Body of pancreas (tissue), 4 donors: ENCODE measurements at regions not wholly inside any gene's neighbourhood (a gene's known extent, or its start where the extent isn't known, plus 50 kb on each side); places are given as distances from the start of the nearest gene placed in this dataset.
"Not testable (repeated sequence)": the region's sequence is repeated elsewhere in the genome, so short reads cannot be mapped to it uniquely, and the experiment has no call there.

Experiments used
- ATAC-seq: fragments of 150-250 bp; one replicate; pipeline ENCODE4 v1.9.1; 2016
- DNase-seq, 4 donors: peaks; one replicate each; pipeline ENCODE4 v3.0.0-alpha.2; 2019
- H3K27ac ChIP-seq, 4 donors: fragments of 200-600 bp; sonication (generic); 1 replicate in 3 of 4; 2 replicates in 1 of 4; pipeline versions ENCODE4 v1.5.1 to v1.6.1; 2016 to 2019; ENCODE audit warnings: mild to moderate bottlenecking in 1 of 4, mixed read lengths in 1 of 4, moderate library complexity in 1 of 4
- H3K27me3 ChIP-seq, 2 donors: fragments of 200-600 bp; sonication (generic); one replicate each; pipeline ENCODE4 v1.6.0; 2016; ENCODE audit warnings: mild to moderate bottlenecking in 1 of 2
- H3K36me3 ChIP-seq, 2 donors: fragments of 200-600 bp; sonication (generic); replicated peaks in 1 of 2; 2 replicates each; pipeline ENCODE4 v1.5.1; 2016; ENCODE audit warnings: low read depth in 2 of 2; ENCODE audit not compliant: insufficient read depth in 1 of 2
- H3K4me1 ChIP-seq: fragments of 200-600 bp; sonication (generic); one replicate; pipeline ENCODE4 v1.6.0; 2016
- H3K4me3 ChIP-seq, 2 donors: fragments of 200-600 bp; sonication (generic); 1 replicate in 1 of 2; 2 replicates in 1 of 2; pipeline ENCODE4 v1.5.1; 2016 to 2019
- H3K9me3 ChIP-seq, 3 donors: fragments of 200-600 bp; sonication (generic); 1 replicate in 2 of 3; 2 replicates in 1 of 3; pipeline ENCODE4 v1.5.1; 2016
- CTCF ChIP-seq, 7 experiments: fragments of 450-650 bp in 4 of 7; fragments of 200-600 bp in 3 of 7; sonication (generic) in 3 of 7; IDR thresholded peaks; one replicate each; pipeline ENCODE4 v1.5.1; 2016 to 2019; ENCODE audit warnings: antibody characterized with exemption in 7 of 7
- POLR2A ChIP-seq, 3 donors: fragments of 450-650 bp; IDR thresholded peaks; one replicate each; pipeline ENCODE4 v1.6.1; 2016; ENCODE audit warnings: antibody characterized with exemption in 3 of 3, mild to moderate bottlenecking in 2 of 3
- WGBS, 2 donors: methylation state at CpG; one replicate each; pipeline ENCODE4 v1.1.5; 2017; 5-methylcytosine and 5-hydroxymethylcytosine counted together
- intact Hi-C: fragments of 100-400 bp; cut with DNase I; formaldehyde crosslinking; loops from one replicate; pipeline ENCODE4 v1.15.1; 2023

- ATAC-seq, result no peak
- Histone ChIP-seq H3K4me3 (no peak overlapping the region), H3K27ac (no peak overlapping the region), H3K36me3 (no peaks in the 10 kb centered on the region), H3K27me3 (peaks cover 0 to 25% of the 10 kb centered on the region in 2 donors), H3K4me1 (no peaks in the 10 kb centered on the region), H3K9me3 (no peaks in the 10 kb centered on the region)
- WGBS, 2 donors, result 16 to 36% methylated on average over 18 to 52 of the region's 52 CpGs
- TF ChIP-seq CTCF (IDR thresholded peaks at IDR 0.05) (no peak), POLR2A (IDR thresholded peaks at IDR 0.05) (no peak)
- intact Hi-C loops, result no loop called here
- DNase-seq, result no peak
These were observed 90.5 kb downstream of the GPX5 start for GRCh38 chr6:28615955-28616747.

- no peak for TF ChIP-seq CTCF (IDR thresholded peaks at IDR 0.05)
- no peak for TF ChIP-seq POLR2A (IDR thresholded peaks at IDR 0.05)
- Histone ChIP-seq H3K4me1 (no peaks in the 10 kb centered on the region), H3K27me3 (peaks cover 0 to 21% of the 10 kb centered on the region in 2 donors), H3K27ac (no peak overlapping the region), H3K9me3 (no peaks in the 10 kb centered on the region), H3K36me3 (no peaks in the 10 kb centered on the region), H3K4me3 (no peak overlapping the region)
- no peak for DNase-seq
- no peak for ATAC-seq
- intact Hi-C loops, result no loop called here
These were observed 93.3 kb downstream of the GPX5 start for GRCh38 chr6:28618898-28619555.

GRCh38 chr6:28621268-28621667, 95.6 kb downstream of the GPX5 start:
- H3K4me1 ChIP-seq, ATAC-seq, H3K9me3 ChIP-seq, DNase-seq, H3K27me3 ChIP-seq, H3K27ac ChIP-seq, intact Hi-C loops, H3K4me3 ChIP-seq, H3K36me3 ChIP-seq: not testable (repeated sequence)
- 7 to 28% methylated on average over 13 to 21 of the region's 22 CpGs for WGBS, 2 donors

DNA sequence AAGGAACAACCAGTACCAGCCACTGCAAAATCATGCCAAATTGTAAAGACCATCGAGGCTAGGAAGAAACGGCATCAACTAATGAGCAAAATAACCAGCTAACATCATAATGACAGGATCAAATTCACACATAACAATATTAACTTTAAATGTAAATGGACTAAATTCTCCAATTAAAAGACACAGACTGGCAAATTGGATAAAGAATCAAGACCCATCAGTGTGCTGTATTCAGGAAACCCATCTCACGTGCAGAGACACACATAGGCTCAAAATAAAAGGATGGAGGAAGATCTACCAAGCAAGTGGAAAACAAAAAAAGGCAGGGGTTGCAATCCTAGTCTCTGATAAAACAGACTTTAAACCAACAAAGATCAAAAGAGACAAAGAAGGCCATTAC, 97.6 kb downstream of the GPX5 start:
- H3K36me3 ChIP-seq, H3K4me1 ChIP-seq, H3K4me3 ChIP-seq, H3K27ac ChIP-seq, H3K9me3 ChIP-seq, H3K27me3 ChIP-seq, ATAC-seq, intact Hi-C loops, DNase-seq: not testable (repeated sequence)
- WGBS, 2 donors, result 69 to 84% methylated on average over 3 of the region's 3 CpGs

GRCh38 chr6:28626386-28626785, 100.7 kb downstream of the GPX5 start:
- intact Hi-C loops, ATAC-seq: not testable (repeated sequence)
- WGBS, 2 donors, result 56 to 61% methylated on average over 1 to 2 of the region's 2 CpGs

DNA sequence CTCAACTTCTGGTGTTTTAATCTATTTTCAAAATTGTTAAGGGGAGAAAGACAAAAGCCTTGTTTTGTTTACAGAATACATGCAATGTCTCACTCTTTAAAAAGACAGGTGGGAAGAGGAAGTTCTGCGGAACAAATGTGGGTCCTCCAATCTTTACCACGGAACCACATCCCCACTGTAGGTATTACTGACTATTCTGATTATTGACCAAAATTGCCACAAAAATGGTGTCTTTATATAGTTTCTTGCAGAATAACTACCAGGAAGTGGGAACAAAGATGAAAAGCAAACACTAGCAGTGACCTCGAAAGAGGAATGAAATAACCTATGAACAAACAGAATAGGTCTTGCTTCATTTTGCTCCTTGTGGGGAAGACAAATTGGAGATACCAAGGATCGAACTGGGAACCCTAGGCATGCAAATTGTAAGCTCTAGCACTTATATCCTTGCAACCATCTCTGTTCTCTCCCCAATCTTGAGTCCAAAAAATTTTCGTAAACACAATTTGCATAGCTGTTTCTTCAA, 106.7 kb downstream of the GPX5 start:
- H3K9me3 ChIP-seq, result no peaks in the 10 kb centered on the region
- peaks cover 10% of the 10 kb centered on the region for H3K4me1 ChIP-seq
- intact Hi-C loops, result no loop called here
- no peak overlapping the region for H3K4me3 ChIP-seq
- no peaks in the 10 kb centered on the region for H3K27me3 ChIP-seq
- WGBS, 2 donors, result 40 to 55% methylated on average over 5 of the region's 5 CpGs
- TF ChIP-seq CTCF (IDR thresholded peaks at IDR 0.05) (no peak), POLR2A (IDR thresholded peaks at IDR 0.05) (no peak)
- no peaks in the 10 kb centered on the region for H3K36me3 ChIP-seq
- no peak overlapping the region for H3K27ac ChIP-seq
- DNase-seq (no peak), ATAC-seq (no peak)

More at GRCh38 chr6:28626386-28626785, 100.7 kb downstream of the GPX5 start:
- not testable (repeated sequence) for H3K27me3 ChIP-seq, H3K27ac ChIP-seq, H3K9me3 ChIP-seq, H3K4me3 ChIP-seq, H3K36me3 ChIP-seq, H3K4me1 ChIP-seq, DNase-seq
